ENCODE measurements at regions not wholly inside any gene's neighbourhood (a gene's known extent, or its start where the extent isn't known, plus 50 kb on each side); places are given as distances from the start of the nearest gene placed in this dataset.

DNA sequence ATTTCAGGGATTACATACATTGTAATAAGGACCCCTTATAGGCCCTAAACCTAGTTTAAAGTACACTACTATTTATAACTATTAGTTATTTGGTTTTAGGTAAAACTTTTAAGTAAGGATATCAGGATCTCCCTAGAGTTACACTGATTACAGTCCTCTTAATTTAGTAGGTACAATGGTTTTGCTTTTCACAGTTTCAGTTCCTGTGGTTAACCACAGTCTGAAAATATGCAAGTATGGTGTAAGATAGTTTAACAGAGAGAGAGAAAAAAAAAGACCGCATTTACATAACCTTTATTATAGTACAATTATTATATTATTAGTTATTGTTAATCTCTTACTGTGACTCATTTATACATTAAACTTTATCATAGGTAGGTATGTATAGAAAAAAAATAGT lies 725.3 kb upstream of the PTPRD start:
- H3K27ac Mint-ChIP-seq (ENCODE audit: unreplicated experiment) = no peak overlapping the region
- H3K4me1 Mint-ChIP-seq (ENCODE audit: unreplicated experiment) = no peaks in the 10 kb centered on the region
- no peaks in the 10 kb centered on the region for H3K36me3 Mint-ChIP-seq (ENCODE audit: unreplicated experiment)
- no peak overlapping the region for H3K4me3 Mint-ChIP-seq (ENCODE audit: unreplicated experiment)
- no peaks in the 10 kb centered on the region for H3K9me3 Mint-ChIP-seq (ENCODE audit: unreplicated experiment)
- TF ChIP-seq, protein P1, sequence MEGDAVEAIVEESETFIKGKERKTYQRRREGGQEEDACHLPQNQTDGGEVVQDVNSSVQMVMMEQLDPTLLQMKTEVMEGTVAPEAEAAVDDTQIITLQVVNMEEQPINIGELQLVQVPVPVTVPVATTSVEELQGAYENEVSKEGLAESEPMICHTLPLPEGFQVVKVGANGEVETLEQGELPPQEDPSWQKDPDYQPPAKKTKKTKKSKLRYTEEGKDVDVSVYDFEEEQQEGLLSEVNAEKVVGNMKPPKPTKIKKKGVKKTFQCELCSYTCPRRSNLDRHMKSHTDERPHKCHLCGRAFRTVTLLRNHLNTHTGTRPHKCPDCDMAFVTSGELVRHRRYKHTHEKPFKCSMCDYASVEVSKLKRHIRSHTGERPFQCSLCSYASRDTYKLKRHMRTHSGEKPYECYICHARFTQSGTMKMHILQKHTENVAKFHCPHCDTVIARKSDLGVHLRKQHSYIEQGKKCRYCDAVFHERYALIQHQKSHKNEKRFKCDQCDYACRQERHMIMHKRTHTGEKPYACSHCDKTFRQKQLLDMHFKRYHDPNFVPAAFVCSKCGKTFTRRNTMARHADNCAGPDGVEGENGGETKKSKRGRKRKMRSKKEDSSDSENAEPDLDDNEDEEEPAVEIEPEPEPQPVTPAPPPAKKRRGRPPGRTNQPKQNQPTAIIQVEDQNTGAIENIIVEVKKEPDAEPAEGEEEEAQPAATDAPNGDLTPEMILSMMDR (IDR thresholded peaks at IDR 0.05) = no peak
- no peak for DNase-seq (ENCODE audit: extremely low spot score, unreplicated experiment)
- no peaks in the 10 kb centered on the region for H3K27me3 Mint-ChIP-seq (ENCODE audit: unreplicated experiment)

DNA sequence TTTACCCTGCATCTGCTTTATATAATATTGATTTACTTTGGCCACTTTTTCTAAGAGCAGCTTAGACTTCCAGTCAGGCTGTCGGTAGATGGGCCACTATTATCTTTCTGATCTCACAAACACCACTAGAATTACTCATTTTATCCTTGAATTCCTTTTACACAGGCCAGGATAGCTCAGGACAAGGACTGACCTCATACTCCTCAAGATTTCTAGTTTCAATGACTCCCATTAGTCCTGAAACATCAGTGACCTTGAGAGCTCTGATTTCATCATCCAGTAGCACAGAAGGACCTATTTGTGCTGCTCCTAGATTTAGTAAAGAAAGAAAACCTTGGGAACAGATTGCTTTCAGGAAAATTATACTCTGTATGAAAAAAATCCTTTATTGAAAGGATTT lies 727.9 kb upstream of the PTPRD start:
- Mint-ChIP-seq H3K27me3 (ENCODE audit: unreplicated experiment) (no peaks in the 10 kb centered on the region), H3K36me3 (ENCODE audit: unreplicated experiment) (no peaks in the 10 kb centered on the region), H3K9me3 (ENCODE audit: unreplicated experiment) (no peaks in the 10 kb centered on the region), H3K4me1 (ENCODE audit: unreplicated experiment) (no peaks in the 10 kb centered on the region), H3K4me3 (ENCODE audit: unreplicated experiment) (no peak overlapping the region), H3K27ac (ENCODE audit: unreplicated experiment) (no peak overlapping the region)
- DNase-seq (ENCODE audit: extremely low spot score, unreplicated experiment) = no peak
- TF ChIP-seq, protein P1 (IDR thresholded peaks at IDR 0.05) = no peak

DNA sequence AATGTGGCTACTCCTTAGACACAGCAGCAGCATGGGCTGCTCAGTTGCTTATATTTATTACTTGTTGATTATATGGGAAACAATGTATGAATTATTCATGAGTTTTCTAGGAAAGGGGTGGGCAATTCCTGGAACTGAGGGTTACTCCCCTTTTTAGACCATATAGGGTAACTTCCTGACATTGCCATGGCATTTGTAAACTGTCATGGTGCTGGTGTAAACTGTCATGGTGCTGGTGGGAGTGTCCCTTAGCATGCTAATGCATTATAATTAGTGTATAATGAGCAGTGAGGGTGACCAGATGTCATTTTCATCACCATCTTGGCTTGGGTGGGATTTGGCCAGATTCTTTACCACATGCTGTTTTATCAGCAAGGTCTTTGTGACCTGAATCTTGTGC lies 734.6 kb upstream of the PTPRD start:
- Mint-ChIP-seq H3K4me3 (ENCODE audit: unreplicated experiment) (no peak overlapping the region), H3K4me1 (ENCODE audit: unreplicated experiment) (peaks cover 11% of the 10 kb centered on the region), H3K36me3 (ENCODE audit: unreplicated experiment) (no peaks in the 10 kb centered on the region), H3K9me3 (ENCODE audit: unreplicated experiment) (peaks cover 10% of the 10 kb centered on the region), H3K27ac (ENCODE audit: unreplicated experiment) (no peak overlapping the region), H3K27me3 (ENCODE audit: unreplicated experiment) (no peaks in the 10 kb centered on the region)
- no peak for DNase-seq (ENCODE audit: extremely low spot score, unreplicated experiment)
- TF ChIP-seq, protein P1 (IDR thresholded peaks at IDR 0.05) = no peak

DNA sequence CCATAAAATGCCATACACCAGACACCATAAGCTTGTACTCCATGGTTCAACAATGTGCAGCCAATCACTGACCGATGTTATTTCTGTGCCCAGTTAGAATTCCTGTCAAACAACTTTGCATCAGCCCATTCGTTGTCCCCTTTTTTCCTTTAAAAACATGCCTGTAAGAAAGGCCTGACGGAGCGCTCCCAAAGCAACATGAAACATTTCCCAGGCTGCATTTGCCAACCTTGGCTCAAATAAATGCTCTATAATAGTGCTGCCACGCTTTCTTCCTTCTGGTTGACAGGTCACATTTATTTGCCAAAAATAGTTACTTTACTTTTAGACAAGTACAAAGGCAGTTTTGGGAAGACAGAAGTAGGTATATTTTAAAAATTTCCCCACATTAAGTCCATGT lies 735.6 kb upstream of the PTPRD start:
- Mint-ChIP-seq H3K4me1 (ENCODE audit: unreplicated experiment) (peaks cover 11% of the 10 kb centered on the region), H3K4me3 (ENCODE audit: unreplicated experiment) (no peak overlapping the region), H3K27me3 (ENCODE audit: unreplicated experiment) (no peaks in the 10 kb centered on the region), H3K9me3 (ENCODE audit: unreplicated experiment) (peaks cover 10% of the 10 kb centered on the region), H3K36me3 (ENCODE audit: unreplicated experiment) (no peaks in the 10 kb centered on the region), H3K27ac (ENCODE audit: unreplicated experiment) (no peak overlapping the region)
- TF ChIP-seq, protein P1 (IDR thresholded peaks at IDR 0.05) = no peak
- no peak for DNase-seq (ENCODE audit: extremely low spot score, unreplicated experiment)

DNA sequence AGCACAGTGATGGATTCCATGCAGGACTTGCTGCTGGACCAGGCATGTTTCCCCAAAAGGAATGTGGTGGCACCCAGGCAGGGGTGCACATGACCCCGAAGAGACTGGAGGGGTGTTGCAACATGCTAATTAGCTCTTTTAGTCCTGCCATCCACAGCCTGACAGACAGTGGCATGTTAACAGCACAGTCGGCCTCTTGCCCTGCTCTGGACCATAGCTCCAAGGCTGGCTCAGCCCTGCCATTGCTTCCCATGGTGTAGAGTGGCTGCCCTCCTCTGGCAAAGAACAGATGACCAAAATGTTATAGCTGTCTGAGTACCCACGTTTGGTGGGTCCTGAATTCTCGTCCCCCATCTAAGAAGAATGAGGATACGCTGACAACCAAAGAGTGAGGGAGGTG lies 736.4 kb upstream of the PTPRD start:
- no peak overlapping the region for H3K27ac Mint-ChIP-seq (ENCODE audit: unreplicated experiment)
- TF ChIP-seq, protein P1 (IDR thresholded peaks at IDR 0.05) = no peak
- H3K4me3 Mint-ChIP-seq (ENCODE audit: unreplicated experiment) = no peak overlapping the region
- H3K9me3 Mint-ChIP-seq (ENCODE audit: unreplicated experiment) = peaks cover 10% of the 10 kb centered on the region
- H3K36me3 Mint-ChIP-seq (ENCODE audit: unreplicated experiment) = no peaks in the 10 kb centered on the region
- H3K27me3 Mint-ChIP-seq (ENCODE audit: unreplicated experiment) = no peaks in the 10 kb centered on the region
- peaks cover 11% of the 10 kb centered on the region for H3K4me1 Mint-ChIP-seq (ENCODE audit: unreplicated experiment)
- no peak for DNase-seq (ENCODE audit: extremely low spot score, unreplicated experiment)

All from osteocyte (in vitro differentiated cells).